ENCODE measurements at regions not wholly inside any gene's neighbourhood (a gene's known extent, or its start where the extent isn't known, plus 50 kb on each side); places are given as distances from the start of the nearest gene placed in this dataset.
A peak's percentile ranks its signal among the peaks of the same experiment; 100 is the strongest.

- no peak for DNase-seq (ENCODE audit: low read depth)
These were observed 234.5 kb downstream of the PAX3 start for GRCh38 chr2:222064286-222064685.

DNA sequence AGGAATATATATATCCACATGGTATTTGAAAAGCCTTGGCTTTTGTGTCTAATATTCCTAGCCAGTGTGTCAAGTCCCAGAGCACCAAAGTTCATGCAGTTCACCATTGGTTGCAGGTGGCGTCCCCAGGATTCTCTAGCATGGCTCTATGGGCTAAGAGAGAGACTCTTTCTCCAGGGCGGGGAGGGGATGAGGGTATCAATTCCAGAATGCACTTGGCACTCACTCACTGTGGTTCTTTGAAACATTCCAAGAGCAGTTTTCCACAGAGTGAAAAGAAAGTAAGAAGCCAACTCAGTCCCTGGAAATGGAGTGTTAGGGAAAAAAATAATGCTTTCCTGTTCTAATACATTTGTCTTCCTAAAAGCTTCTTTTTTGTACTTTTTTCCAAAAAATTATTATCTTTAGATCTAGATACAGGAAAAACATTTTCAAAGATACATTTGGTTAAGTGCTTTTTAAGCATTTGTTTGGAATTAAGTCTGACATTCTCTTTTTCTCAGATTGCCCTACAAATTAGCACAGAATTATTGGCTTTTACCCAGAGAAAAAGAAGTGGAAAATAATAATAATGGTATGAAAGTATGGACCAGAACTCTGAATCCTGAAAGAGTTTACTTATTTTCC is 239.9 kb downstream of the PAX3 start:
- no peak for DNase-seq (ENCODE audit: low read depth)

GRCh38 chr2:222057347-222058073 is 241.3 kb downstream of the PAX3 start:
- peak; percentile 15 for DNase-seq (ENCODE audit: low read depth)

DNA sequence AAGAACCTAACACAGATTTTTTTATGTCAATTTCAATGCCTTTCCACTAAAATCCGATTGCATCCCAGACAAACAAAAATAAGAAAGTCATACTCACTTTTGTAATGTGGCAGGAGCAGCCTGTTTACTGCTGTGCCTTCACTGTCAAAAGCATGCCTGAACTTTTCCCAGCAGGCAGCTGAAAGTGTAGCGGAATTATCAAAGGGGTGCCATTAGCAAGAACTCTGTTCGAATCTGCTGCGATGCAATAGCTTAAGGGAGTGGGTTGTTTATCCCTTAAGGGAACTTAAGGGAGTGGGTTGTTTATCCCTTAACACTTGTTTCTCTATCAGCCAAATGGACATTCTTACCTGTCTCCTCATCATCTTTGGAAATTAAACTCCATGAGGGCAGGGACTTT is 243.5 kb downstream of the PAX3 start:
- no peak for DNase-seq (ENCODE audit: low read depth)

DNA sequence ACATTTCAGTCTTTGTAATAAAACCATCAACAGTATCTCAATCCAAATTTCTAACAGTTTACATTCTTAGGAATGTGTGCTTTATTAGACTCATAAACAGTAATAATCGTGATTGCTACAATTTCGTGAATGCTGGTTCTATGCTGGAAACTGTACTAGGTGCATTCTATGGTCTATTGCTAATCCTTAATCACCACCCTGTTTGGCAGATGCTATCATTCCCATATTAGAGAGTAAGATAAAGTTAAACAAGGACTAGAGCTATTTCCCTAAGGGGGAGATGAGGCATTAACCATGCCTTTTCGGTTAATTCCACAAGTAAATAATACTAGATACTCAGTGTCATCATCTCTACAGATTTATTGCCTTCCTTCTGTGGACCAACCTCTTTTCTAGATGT is 244.0 kb downstream of the PAX3 start:
- DNase-seq (ENCODE audit: low read depth) = no peak

GRCh38 chr2:222052934-222053367 is 245.8 kb downstream of the PAX3 start:
- DNase-seq (ENCODE audit: low read depth) = peak; percentile 19

GRCh38 chr2:222050981-222051380 is 247.8 kb downstream of the PAX3 start:
- no peak for DNase-seq (ENCODE audit: low read depth)

- peak; percentile 23 for DNase-seq (ENCODE audit: low read depth)
These were observed 248.9 kb downstream of the PAX3 start for GRCh38 chr2:222049946-222050345.

- no peak for DNase-seq (ENCODE audit: low read depth)
These were observed 254.9 kb downstream of the PAX3 start for GRCh38 chr2:222043897-222044296.

DNA sequence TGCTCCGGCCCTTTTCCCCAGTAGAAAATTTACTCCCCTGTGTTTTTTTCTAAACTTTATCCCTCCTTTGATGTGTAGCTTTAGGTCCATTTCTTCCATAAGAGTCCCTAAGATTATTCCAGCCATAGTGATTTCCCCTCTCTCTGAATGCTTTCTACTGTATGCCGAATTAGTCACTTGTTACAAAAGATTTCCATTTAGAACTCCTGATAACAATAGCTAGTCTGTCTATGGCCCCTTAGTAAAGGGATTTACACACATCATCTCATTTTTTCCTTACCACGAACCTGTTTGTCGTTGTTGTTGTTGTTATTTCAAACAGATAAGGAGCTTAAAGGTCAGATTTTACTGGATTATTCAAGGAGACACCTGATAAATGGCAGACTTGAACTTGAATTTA is 256.1 kb downstream of the PAX3 start:
- DNase-seq (ENCODE audit: low read depth) = no peak

GRCh38 chr2:222040333-222040732 is 258.5 kb downstream of the PAX3 start:
- no peak for DNase-seq (ENCODE audit: low read depth)

- DNase-seq (ENCODE audit: low read depth) = no peak
These were observed 259.0 kb downstream of the PAX3 start for GRCh38 chr2:222039821-222040220.

DNA sequence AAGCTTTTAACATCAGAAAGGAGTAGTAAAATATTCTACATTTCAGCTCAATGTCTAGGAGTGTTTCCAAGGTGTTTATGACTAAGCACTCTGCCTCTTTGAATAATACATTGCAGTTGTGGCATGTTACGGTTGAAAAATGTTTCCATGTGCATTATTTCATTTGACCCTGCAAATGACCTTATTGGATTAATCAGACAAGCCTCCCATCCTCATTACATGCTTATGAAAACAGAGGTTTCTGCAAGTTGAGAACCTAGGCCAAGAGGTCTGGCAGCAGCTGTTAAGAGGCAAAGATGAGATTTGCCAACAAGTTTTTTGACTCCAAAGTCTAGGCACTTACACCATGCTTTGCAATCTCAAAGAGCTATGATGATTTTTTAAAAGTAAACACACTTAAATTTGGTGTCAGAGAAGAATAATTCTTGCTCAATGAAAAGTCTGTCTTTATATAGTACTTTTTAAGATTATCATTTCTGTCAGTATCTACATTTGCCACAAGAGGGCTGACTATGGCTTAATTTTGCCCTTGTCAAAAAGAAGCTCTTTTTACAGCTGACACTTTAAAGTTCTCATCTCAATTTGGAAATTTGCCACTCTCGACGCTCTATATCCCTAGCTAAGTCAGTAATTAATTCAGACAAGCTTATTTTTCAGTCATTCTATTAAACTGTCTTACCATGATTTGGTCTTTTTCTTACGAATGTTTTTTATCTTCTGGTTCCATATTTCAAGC is 260.6 kb downstream of the PAX3 start:
- DNase-seq (ENCODE audit: low read depth) = peak; percentile 35

GRCh38 chr2:222037211-222037610 is 261.6 kb downstream of the PAX3 start:
- no peak for DNase-seq (ENCODE audit: low read depth)

DNA sequence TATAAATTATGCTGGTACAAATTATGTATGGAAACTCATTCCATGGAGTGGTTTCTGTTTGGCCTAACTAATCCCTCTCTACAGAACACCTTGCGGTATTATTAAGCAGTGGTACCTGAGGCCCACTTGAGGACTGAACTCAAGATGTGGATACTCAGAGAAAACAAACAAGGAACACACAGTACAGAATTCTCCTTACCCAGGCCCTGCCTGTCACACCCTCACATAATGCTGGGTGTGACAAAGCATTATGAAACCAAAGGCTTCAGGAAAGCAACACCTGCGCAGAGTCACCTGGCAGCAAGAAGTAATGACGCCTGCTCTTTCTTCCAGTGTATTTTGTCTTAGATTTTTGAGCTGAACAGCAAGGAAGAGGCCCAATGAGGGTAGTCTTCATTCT is 264.7 kb downstream of the PAX3 start:
- no peak for DNase-seq (ENCODE audit: low read depth)

DNA sequence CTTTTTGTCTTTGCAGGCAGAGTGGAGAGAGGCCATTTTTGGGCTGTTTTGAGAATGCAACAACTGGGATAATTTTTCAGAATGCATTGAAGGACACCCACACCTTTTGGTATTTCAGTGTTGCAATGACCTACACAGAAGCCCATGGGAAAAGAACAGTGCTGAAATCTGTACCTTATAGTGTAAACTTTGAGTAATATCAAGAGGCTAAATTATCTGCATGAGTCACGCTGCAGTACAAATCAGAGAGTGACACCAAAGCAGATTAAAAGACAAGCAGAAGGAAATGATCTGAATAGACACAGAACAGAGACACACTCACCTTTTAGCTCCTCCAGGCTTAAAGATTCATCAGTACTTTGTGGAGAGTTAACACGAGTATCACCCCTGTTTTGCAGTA is 265.3 kb downstream of the PAX3 start:
- no peak for DNase-seq (ENCODE audit: low read depth)

GRCh38 chr2:222025881-222026271 is 272.9 kb downstream of the PAX3 start:
- no peak for DNase-seq (ENCODE audit: low read depth)

- DNase-seq (ENCODE audit: low read depth) = peak; percentile 50
These were observed 273.6 kb downstream of the PAX3 start for GRCh38 chr2:222024932-222025880.

- no peak for DNase-seq (ENCODE audit: low read depth)
These were observed 281.4 kb downstream of the PAX3 start for GRCh38 chr2:222017252-222017850.

- DNase-seq (ENCODE audit: low read depth) = no peak
These were observed 284.9 kb downstream of the PAX3 start for GRCh38 chr2:222013889-222014288.

DNA sequence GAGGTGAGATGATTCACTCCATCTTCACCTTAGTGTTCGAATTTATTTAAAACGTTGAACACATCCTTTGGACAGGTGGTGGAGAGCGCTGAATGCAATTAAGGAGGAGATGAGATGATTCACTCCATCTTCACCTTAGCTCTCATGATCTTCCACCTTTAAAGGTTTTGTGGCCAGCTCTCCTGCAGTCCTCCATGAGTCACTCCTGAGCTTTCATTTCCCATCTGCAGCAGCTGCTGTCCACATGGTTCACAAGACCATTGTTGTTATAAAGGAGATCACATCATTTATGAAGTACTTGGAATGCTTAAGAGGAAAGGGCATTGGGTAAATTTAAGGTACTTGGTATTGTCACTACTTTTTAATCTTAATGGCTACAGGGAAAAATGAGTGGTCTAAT is 298.5 kb downstream of the PAX3 start:
- DNase-seq (ENCODE audit: low read depth) = peak; percentile 88
